ENCODE measurements at regions not wholly inside any gene's neighbourhood (a gene's known extent, or its start where the extent isn't known, plus 50 kb on each side); places are given as distances from the start of the nearest gene placed in this dataset.

- TF ChIP-seq CTCF (IDR thresholded peaks at IDR 0.05) = no peak
- TF ChIP-seq EP300 (IDR thresholded peaks at IDR 0.05) = no peak
- TF ChIP-seq POLR2A (IDR thresholded peaks at IDR 0.05) = no peak
Observed at GRCh38 chr9:80282766-80283165, 711.0 kb downstream of the TLE4 start.
